Endodermal cell (in vitro differentiated cells): ENCODE measurements at regions not wholly inside any gene's neighbourhood (a gene's known extent, or its start where the extent isn't known, plus 50 kb on each side); places are given as distances from the start of the nearest gene placed in this dataset.

Source experiments
- DNase-seq: peaks from one replicate; pipeline ENCODE4 v3.0.0-alpha.2; 2017
- H3K27ac ChIP-seq: 2 replicates; pipeline ENCODE4 v1.5.1; 2013; ENCODE audit warnings: mild to moderate bottlenecking, low read depth, low read length, moderate library complexity
- H3K27me3 ChIP-seq: 2 replicates; pipeline ENCODE4 v1.6.1; 2013; ENCODE audit warnings: mild to moderate bottlenecking, low read length, moderate library complexity; ENCODE audit not compliant: insufficient read depth, control insufficient read depth, poor library complexity, severe bottlenecking
- H3K36me3 ChIP-seq: 2 replicates; pipeline ENCODE4 v1.7.0; 2013; ENCODE audit warnings: mild to moderate bottlenecking, low read length, moderate library complexity; ENCODE audit not compliant: control insufficient read depth, insufficient read depth
- H3K4me1 ChIP-seq: one replicate; pipeline ENCODE4 v1.7.0; 2013; ENCODE audit warnings: low read length; ENCODE audit not compliant: control insufficient read depth, insufficient read depth
- H3K4me3 ChIP-seq: 2 replicates; pipeline ENCODE4 v1.5.1; 2013; ENCODE audit warnings: mild to moderate bottlenecking, low read length, moderate library complexity
- H3K9ac ChIP-seq: 2 replicates; pipeline ENCODE4 v1.6.1; 2013; ENCODE audit warnings: mild to moderate bottlenecking, low read length, moderate library complexity; ENCODE audit not compliant: poor library complexity, severe bottlenecking; ENCODE audit errors: extremely low read depth
- H3K9me3 ChIP-seq: 2 replicates; pipeline ENCODE4 v1.6.1; 2013; ENCODE audit warnings: mild to moderate bottlenecking, low read length, moderate library complexity; ENCODE audit not compliant: control insufficient read depth
- H3K27ac Mint-ChIP-seq: 2 replicates; pipeline ENCODE4 v1.8.0; 2020; ENCODE audit warnings: mixed read lengths
- H3K27me3 Mint-ChIP-seq: 2 replicates; pipeline ENCODE4 v1.8.0; 2021; ENCODE audit warnings: mild to moderate bottlenecking, mixed read lengths; ENCODE audit not compliant: insufficient read depth
- H3K36me3 Mint-ChIP-seq: 2 replicates; pipeline ENCODE4 v1.8.0; 2020; ENCODE audit warnings: low read depth, mixed read lengths
- H3K4me1 Mint-ChIP-seq: 2 replicates; pipeline ENCODE4 v1.8.0; 2020; ENCODE audit warnings: mixed read lengths
- H3K4me3 Mint-ChIP-seq: 2 replicates; pipeline ENCODE4 v1.8.0; 2020; ENCODE audit warnings: mild to moderate bottlenecking, moderate library complexity, mixed read lengths
- H3K9me3 Mint-ChIP-seq: 2 replicates; pipeline ENCODE4 v1.8.0; 2020; ENCODE audit warnings: mild to moderate bottlenecking, mixed read lengths
- CTCF ChIP-seq: fragments of 200-600 bp; sonication (generic); conservative IDR thresholded peaks from 2 replicates; pipeline ENCODE4 v1.5.0; 2021; ENCODE audit warnings: antibody characterized with exemption, mild to moderate bottlenecking
- WGBS, 2 experiments: methylation state at CpG; one replicate each; pipeline versions ENCODE4 v1.1.5 to v1.1.7; 2013; ENCODE audit warnings: missing lambda C conversion rate in 2 of 2, mixed read lengths in 1 of 2; ENCODE audit not compliant: insufficient coverage in 1 of 2, insufficient read length in 1 of 2; 5-methylcytosine and 5-hydroxymethylcytosine counted together

- 87% methylated on average over 2 of the region's 3 CpGs; no CpG with 5 or more reads in 1 of the 2 experiments for WGBS, 2 experiments
- Histone ChIP-seq H3K36me3 (no peaks in the 10 kb centered on the region), H3K27ac (no peak overlapping the region), H3K9me3 (peaks cover 16% of the 10 kb centered on the region), H3K4me1 (no peaks in the 10 kb centered on the region), H3K27me3 (no peaks in the 10 kb centered on the region), H3K4me3 (no peak overlapping the region), H3K9ac (no peak overlapping the region)
- Mint-ChIP-seq H3K9me3 (peaks cover 19% of the 10 kb centered on the region), H3K27ac (no peak overlapping the region), H3K36me3 (peaks cover 27% of the 10 kb centered on the region), H3K4me1 (peaks cover 14% of the 10 kb centered on the region), H3K4me3 (no peak overlapping the region), H3K27me3 (no peaks in the 10 kb centered on the region)
- no peak for DNase-seq
- no peak for TF ChIP-seq CTCF
Observed at GRCh38 chr2:146532509-146533147, 1312.2 kb upstream of the ACVR2A start.

- Histone ChIP-seq H3K27me3 (no peaks in the 10 kb centered on the region), H3K4me3 (no peak overlapping the region), H3K4me1 (no peaks in the 10 kb centered on the region), H3K9ac (no peak overlapping the region), H3K27ac (no peak overlapping the region), H3K9me3 (peaks cover 20% of the 10 kb centered on the region), H3K36me3 (no peaks in the 10 kb centered on the region)
- H3K36me3 Mint-ChIP-seq = peaks cover 28% of the 10 kb centered on the region
- WGBS, 2 experiments = 96% methylated on average over 2 of the region's 3 CpGs; no CpG with 5 or more reads in 1 of the 2 experiments
- H3K4me3 Mint-ChIP-seq = no peak overlapping the region
- DNase-seq = no peak
- H3K27me3 Mint-ChIP-seq = no peaks in the 10 kb centered on the region
- no peak overlapping the region for H3K27ac Mint-ChIP-seq
- H3K4me1 Mint-ChIP-seq = peaks cover 16% of the 10 kb centered on the region
- H3K9me3 Mint-ChIP-seq = peaks cover 16% of the 10 kb centered on the region
- TF ChIP-seq CTCF = no peak
Observed at GRCh38 chr2:146532009-146532408, 1312.8 kb upstream of the ACVR2A start.

GRCh38 chr2:146530886-146531285 lies 1313.9 kb upstream of the ACVR2A start:
- Mint-ChIP-seq H3K4me1 (peaks cover 16% of the 10 kb centered on the region), H3K27ac (no peak overlapping the region), H3K9me3 (peaks cover 16% of the 10 kb centered on the region), H3K36me3 (peaks cover 22% of the 10 kb centered on the region), H3K27me3 (no peaks in the 10 kb centered on the region), H3K4me3 (no peak overlapping the region)
- no peak for DNase-seq
- no peak overlapping the region for H3K4me3 ChIP-seq
- H3K27ac ChIP-seq = no peak overlapping the region
- H3K9me3 ChIP-seq = peaks cover 26% of the 10 kb centered on the region
- no peaks in the 10 kb centered on the region for H3K4me1 ChIP-seq
- H3K36me3 ChIP-seq = no peaks in the 10 kb centered on the region
- no peaks in the 10 kb centered on the region for H3K27me3 ChIP-seq
- no peak overlapping the region for H3K9ac ChIP-seq
- no peak for TF ChIP-seq CTCF
